HG02642 (cell line): ENCODE measurements at regions not wholly inside any gene's neighbourhood (a gene's known extent, or its start where the extent isn't known, plus 50 kb on each side); places are given as distances from the start of the nearest gene placed in this dataset.
"Not testable (repeated sequence)": the region's sequence is repeated elsewhere in the genome, so short reads cannot be mapped to it uniquely, and the experiment has no call there.

Experiments
- ATAC-seq: cut with Tn5 transposase; IDR thresholded peaks from one replicate; pipeline ENCODE4 v1.9.1; 2021; ENCODE audit warnings: mild to moderate bottlenecking; ENCODE audit not compliant: unreplicated experiment, poor library complexity

GRCh38 chr18:66316701-66317100 lies 287.2 kb downstream of the CDH19 start:
- no peak for ATAC-seq

- ATAC-seq: no peak
Measured at GRCh38 chr18:66300141-66300540, 303.7 kb downstream of the CDH19 start.

- no peak for ATAC-seq
Measured at GRCh38 chr18:66280470-66280869, 323.4 kb downstream of the CDH19 start.

DNA sequence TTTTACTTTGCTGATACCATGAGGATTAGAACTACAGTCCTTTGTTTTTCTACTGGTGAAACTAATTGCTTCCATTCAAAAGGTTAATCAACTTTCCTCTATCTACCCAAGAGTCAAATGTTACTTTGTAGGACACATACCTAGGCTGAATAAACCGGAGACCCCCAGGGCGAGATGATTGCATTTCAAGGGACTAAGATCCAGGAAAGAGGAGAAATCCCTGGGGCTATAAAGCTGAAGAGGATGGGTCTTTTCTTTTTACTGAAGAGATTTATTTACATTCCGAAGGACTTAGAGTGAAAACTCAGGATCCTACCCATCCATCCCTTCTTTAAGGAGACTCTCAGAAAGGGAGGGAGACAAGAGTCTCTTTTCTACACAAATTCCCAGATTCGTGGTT lies 331.9 kb downstream of the CDH19 start:
- ATAC-seq: no peak

GRCh38 chr18:66264130-66264529 lies 339.8 kb downstream of the CDH19 start:
- ATAC-seq: no peak

GRCh38 chr18:66254121-66254520 lies 349.8 kb downstream of the CDH19 start:
- no peak for ATAC-seq

DNA sequence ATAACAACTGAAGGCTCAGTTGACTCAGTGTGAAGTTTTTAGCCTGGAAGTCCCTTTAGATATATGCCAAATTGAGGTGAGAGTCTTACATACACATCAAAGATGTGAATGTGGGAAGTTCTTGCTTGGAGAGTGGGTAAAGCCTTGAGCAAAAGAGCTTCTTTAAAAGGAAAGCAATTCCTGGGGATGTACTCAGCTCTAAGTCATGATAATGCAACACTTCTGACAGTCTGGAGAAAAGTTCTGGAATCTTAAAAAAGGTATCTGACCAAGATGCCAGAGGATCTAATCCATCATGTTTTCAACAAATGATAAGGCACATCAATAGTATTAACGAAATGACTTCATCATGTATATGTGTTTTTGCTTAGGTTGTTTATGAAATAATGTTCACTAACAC lies 351.2 kb downstream of the CDH19 start:
- no peak for ATAC-seq

GRCh38 chr18:66235206-66235605 lies 368.7 kb downstream of the CDH19 start:
- ATAC-seq: no peak

- no peak for ATAC-seq
Measured at GRCh38 chr18:66226782-66227181, 377.1 kb downstream of the CDH19 start.

DNA sequence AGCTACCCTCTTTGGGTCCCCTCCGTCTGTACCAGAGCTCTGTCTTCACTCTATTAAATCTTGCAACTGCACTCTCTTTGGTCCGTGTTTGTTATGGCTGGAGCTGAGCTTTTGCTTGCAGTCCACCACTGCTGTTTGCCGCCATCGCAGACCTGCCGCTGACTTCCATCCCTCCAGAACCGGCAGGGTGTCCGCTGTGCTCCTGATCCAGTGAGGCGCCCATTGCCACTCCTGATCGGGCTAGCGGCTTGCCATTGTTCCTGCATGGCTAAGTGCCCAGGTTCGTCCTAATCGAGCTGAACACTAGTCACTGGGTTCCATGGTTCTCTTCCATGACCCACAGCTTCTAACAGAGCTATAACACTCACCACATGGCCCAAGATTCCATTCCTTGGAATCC lies 380.6 kb downstream of the CDH19 start:
- not testable (repeated sequence) for ATAC-seq

DNA sequence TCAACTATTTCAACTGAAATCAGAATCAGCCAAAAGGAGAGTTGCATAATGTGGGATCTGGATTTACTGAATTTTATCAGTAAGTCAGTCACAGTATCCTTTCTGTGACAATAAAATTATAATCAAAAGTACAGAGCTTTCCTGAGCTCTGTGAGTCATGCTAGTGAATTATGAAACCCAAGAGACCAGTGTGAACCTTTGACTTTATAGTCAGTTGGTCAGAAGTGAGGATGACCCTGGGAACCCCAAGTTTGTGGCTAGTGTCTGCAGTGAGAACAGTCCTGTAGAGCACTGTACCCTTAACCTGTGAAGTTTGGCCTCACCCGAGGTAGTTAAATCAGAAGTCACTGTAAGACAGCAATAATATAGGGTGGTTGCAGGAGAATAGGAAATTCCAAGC lies 381.7 kb downstream of the CDH19 start:
- no peak for ATAC-seq

DNA sequence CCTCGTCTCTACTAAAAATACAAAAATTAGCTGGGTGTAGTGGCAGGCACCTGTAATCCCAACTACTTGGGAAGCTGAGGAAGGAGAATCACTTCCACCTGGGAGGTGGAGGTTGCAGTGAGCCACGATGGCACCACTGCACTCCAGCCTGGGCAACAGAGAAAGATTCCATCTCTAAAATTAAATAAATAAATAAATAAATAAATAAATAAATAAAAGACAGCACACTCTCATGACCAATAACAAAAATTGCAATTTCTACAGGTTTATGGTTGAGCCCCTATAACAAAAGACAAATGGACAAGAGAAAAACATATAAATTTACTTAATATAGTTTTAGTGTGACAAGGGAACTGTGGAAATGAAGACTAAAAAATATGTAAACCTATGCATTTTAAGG lies 384.1 kb downstream of the CDH19 start:
- no peak for ATAC-seq

DNA sequence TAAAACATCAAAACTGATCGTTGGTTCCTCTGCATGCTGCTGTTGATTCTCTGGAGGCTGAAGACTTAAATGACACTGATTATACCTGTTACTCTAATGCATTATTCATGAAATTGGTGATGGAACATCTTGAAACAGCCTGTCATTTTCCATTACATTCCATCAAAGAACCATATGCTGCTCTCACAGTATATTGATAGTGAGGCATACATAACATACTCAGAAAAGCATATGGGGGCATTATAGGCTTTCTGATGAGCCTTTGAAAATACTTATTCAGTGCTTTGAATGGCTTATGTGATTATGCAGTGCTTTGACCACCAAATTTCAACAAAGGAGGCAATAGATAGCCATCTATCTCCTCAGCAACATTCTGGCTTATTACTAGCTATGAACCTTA lies 392.1 kb downstream of the CDH19 start:
- ATAC-seq: no peak

- no peak for ATAC-seq
Measured at GRCh38 chr18:66210875-66211274, 393.0 kb downstream of the CDH19 start.

- ATAC-seq: no peak
Measured at GRCh38 chr18:66209656-66210055, 394.2 kb downstream of the CDH19 start.

DNA sequence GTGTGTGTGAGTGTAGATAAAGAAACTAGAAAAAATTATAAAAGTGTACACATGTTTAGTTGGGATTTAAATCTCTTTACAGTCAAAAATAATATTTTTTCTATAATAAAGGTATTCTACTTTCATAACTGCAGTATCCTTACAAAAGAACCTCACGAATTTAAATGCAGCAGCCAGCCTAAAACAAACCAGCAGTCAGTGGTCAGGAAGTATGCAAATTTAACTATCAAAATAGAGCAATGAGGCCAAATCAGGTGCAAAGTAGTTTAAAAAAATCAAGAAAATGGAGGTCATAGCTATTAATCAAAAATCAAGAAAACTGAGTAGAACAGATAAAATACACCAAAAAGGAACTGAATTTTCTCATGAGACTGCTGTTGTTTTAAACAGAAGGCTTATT lies 407.1 kb downstream of the CDH19 start:
- no peak for ATAC-seq

DNA sequence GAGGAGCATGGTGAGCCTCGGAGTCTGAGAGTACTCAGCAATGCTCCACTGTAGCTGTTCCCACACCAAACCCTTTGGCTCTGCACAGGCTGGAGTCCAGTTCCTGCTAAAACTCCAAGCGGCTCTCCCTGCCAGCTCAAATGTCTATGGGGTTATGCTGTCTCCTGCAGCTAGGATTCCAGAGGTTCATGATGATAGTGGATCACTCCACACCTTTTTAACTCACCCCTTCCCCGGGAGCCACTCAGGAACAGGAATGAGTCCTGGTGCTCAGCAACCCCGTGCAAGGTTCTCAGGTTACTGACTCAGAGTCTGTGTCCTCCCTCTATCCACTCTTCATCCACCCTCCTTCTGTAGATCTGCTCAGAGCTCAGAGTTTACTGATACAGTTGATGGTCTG lies 410.0 kb downstream of the CDH19 start:
- ATAC-seq: no peak

DNA sequence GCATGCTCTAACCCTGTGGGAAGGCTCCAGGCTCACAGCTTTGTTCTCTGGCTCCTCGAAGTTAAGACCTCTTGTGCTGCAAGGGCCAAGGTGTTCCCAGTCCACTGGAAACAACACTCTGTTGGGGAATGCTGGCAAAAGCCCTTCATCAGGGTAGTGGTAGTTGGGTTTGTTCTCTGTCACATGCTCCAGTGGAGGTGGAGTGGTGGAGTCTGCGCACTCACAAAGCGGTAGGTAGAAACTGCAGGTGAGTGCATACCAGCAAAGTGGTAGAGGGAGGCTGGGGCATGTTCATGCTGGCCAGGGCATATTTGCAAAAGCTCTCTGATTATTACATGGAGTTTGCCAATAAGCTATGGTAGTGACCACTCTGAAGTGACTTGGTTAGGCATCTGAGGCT lies 410.5 kb downstream of the CDH19 start:
- no peak for ATAC-seq

DNA sequence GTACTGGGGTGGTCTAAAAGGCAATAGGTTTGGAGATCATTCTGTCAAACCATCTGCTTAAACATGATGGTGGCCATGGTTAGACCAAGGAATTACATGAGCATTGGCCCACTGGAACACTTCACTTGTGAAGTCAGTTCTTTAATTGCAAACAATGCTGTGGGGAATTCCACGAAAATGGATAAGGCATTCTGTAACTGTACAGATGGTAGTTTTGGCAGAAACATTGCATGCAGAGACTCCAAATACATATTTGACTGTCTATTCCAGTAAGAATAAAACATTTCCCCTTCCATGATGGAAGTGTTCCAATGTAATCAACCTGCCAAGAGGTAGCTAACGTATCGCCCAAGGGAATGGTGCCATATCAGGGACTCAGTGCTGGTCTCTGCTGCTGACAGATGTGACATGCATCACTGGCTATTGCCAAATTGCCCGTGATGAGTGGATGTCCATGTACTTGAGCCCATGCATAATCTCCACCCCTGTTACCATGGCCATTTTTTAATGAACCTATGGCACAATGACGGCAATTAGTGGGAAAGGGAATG lies 417.9 kb downstream of the CDH7 start:
- ATAC-seq: no peak

DNA sequence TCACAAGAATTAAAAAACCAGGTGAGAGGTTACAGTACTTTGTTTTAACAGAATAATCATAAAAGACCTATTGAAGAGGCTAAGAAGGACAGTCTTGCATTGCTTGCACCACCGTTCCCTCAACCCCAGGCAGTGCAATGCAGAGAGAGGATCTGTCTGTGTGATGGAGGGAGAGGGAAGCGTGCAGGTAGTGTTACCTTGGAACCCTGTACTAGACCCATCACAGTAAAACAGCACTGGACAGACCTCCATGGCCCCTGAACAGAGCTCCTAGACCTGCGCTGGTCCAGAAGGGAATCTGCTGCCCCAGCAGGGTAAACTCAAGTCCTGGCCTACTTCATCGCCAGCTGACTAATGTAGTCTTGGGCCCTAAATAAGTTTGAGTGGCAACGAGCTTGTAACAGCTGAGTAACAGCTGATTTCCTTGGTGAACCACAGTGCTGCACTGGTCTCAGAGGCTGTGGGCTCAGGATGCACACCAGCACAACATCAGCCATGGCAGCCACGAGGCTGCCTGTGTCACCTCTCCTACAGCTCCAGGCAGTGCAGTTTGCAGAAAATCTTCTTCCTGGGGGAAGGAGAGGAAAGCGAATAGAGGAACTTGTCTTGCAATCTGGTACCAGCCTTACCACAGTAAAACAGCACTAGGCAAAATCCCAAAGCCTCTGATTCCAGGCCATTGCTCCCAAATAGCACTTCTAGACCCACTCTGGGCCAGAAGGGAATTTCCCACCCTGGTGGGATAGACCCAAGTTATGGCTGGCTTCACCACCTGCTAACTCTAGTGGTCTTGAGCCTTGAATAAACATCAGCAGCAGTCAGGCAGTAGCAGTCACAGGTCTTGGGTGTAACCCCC lies 417.2 kb downstream of the CDH7 start:
- no peak for ATAC-seq

- ATAC-seq: no peak
Measured at GRCh38 chr18:66160007-66160406, 409.2 kb downstream of the CDH7 start.

GRCh38 chr18:66159451-66159850 lies 408.6 kb downstream of the CDH7 start:
- no peak for ATAC-seq
